WTC11 (cell line): ENCODE measurements at regions not wholly inside any gene's neighbourhood (a gene's known extent, or its start where the extent isn't known, plus 50 kb on each side); places are given as distances from the start of the nearest gene placed in this dataset.
"Not testable (repeated sequence)": the region's sequence is repeated elsewhere in the genome, so short reads cannot be mapped to it uniquely, and the experiment has no call there.

Experiments
- ATAC-seq: fragments of 200-7000 bp; cut with Tn5 transposase; 2 replicates; pipeline ENCODE4 v1.10.0; 2021; ENCODE audit warnings: mild to moderate bottlenecking, moderate library complexity
- CTCF ChIA-PET: fragments of 300-600 bp; sonication (Branson Sonifier 250); formaldehyde crosslinking; loops from one replicate; lab custom pipeline; 2021; ENCODE audit warnings: antibody characterized with exemption; lab: Charles Lee
- POLR2A ChIA-PET: fragments of 350-600 bp; sonication (Branson Sonifier 250); formaldehyde crosslinking; loops from one replicate; lab custom pipeline; 2021; ENCODE audit warnings: antibody characterized with exemption; lab: Charles Lee
- DNase-seq: peaks from one replicate; pipeline ENCODE4 v3.0.0; 2021; ENCODE audit warnings: low spot score
- H3K27ac Mint-ChIP-seq: 2 replicates; pipeline ENCODE4 v1.8.0; 2021; ENCODE audit warnings: mixed read lengths
- H3K27me3 Mint-ChIP-seq: 2 replicates; pipeline ENCODE4 v1.8.0; 2021; ENCODE audit warnings: low read depth, mild to moderate bottlenecking, moderate library complexity, mixed read lengths
- H3K36me3 Mint-ChIP-seq: 2 replicates; pipeline ENCODE4 v1.8.0; 2021; ENCODE audit warnings: mixed read lengths
- H3K4me1 Mint-ChIP-seq: 2 replicates; pipeline ENCODE4 v1.8.0; 2022; ENCODE audit warnings: mixed read lengths
- H3K4me3 Mint-ChIP-seq: 2 replicates; pipeline ENCODE4 v1.8.0; 2021; ENCODE audit warnings: mild to moderate bottlenecking, moderate library complexity, mixed read lengths
- H3K9me3 Mint-ChIP-seq: 2 replicates; pipeline ENCODE4 v1.8.0; 2021; ENCODE audit warnings: mixed read lengths
- AFF4 ChIP-seq: sonication (generic); formaldehyde crosslinking; IDR thresholded peaks from 2 replicates; pipeline ENCODE4 v1.8.1; 2023; ENCODE audit warnings: mild to moderate bottlenecking, missing genetic modification reagents, borderline replicate concordance
- ATF3 ChIP-seq: sonication (generic); formaldehyde crosslinking; conservative IDR thresholded peaks from 2 replicates; pipeline ENCODE4 v1.8.1; 2022; ENCODE audit warnings: mild to moderate bottlenecking, missing genetic modification reagents
- EMX1 ChIP-seq: fragments of 250-450 bp; sonication (Bioruptor Pico); IDR thresholded peaks from 2 replicates; pipeline ENCODE4 v1.8.0; 2021; ENCODE audit warnings: mild to moderate bottlenecking
- JUN ChIP-seq: sonication (generic); formaldehyde crosslinking; IDR thresholded peaks from 2 replicates; pipeline ENCODE4 v1.8.0; 2023; ENCODE audit warnings: mild to moderate bottlenecking, missing genetic modification reagents
- KAT7 ChIP-seq: sonication (generic); formaldehyde crosslinking; IDR thresholded peaks from 2 replicates; pipeline ENCODE4 v1.8.1; 2023; ENCODE audit warnings: missing genetic modification reagents, mild to moderate bottlenecking, borderline replicate concordance
- MAX ChIP-seq: sonication (generic); formaldehyde crosslinking; IDR thresholded peaks from 2 replicates; pipeline ENCODE4 v1.8.0; 2022; ENCODE audit warnings: mild to moderate bottlenecking, missing genetic modification reagents
- PRDM15 ChIP-seq: sonication (generic); formaldehyde crosslinking; IDR thresholded peaks from 2 replicates; pipeline ENCODE4 v1.8.0; 2022; ENCODE audit warnings: missing genetic modification reagents
- RELA ChIP-seq: sonication (generic); formaldehyde crosslinking; IDR thresholded peaks from 2 replicates; pipeline ENCODE4 v1.8.1; 2022; ENCODE audit warnings: missing genetic modification reagents, mild to moderate bottlenecking, borderline replicate concordance
- STAT6 ChIP-seq: sonication (generic); formaldehyde crosslinking; conservative IDR thresholded peaks from 2 replicates; pipeline ENCODE4 v1.8.1; 2023; ENCODE audit warnings: mild to moderate bottlenecking, low read depth, missing genetic modification reagents, moderate library complexity

GRCh38 chr12:131287938-131288764 is 334.4 kb downstream of the ADGRD1 start:
- no peaks in the 10 kb centered on the region for H3K27me3 Mint-ChIP-seq
- ATAC-seq: no peak
- CTCF ChIA-PET: no interaction called here

GRCh38 chr12:131288765-131289695 is 335.3 kb downstream of the ADGRD1 start:
- H3K4me3 Mint-ChIP-seq, CTCF ChIA-PET, POLR2A ChIA-PET, H3K27ac Mint-ChIP-seq, ATAC-seq, DNase-seq, H3K27me3 Mint-ChIP-seq, H3K9me3 Mint-ChIP-seq, H3K36me3 Mint-ChIP-seq, H3K4me1 Mint-ChIP-seq: not testable (repeated sequence)

More at GRCh38 chr12:131287938-131288764, 334.4 kb downstream of the ADGRD1 start:
- Mint-ChIP-seq H3K4me3 (no peak overlapping the region), H3K4me1 (peaks cover 8% of the 10 kb centered on the region), H3K27ac (no peak overlapping the region), H3K9me3 (peaks cover 5% of the 10 kb centered on the region; the same call in 1 of the 2 replicates), H3K36me3 (no peaks in the 10 kb centered on the region)
- TF ChIP-seq AFF4 (CRISPR knock-in tag): no peak
- no peak for TF ChIP-seq RELA (CRISPR knock-in tag)
- no peak for TF ChIP-seq ATF3
- TF ChIP-seq PRDM15 (CRISPR knock-in tag): no peak
- TF ChIP-seq MAX (CRISPR knock-in tag): no peak
- no peak for TF ChIP-seq KAT7 (CRISPR knock-in tag)
- no peak for TF ChIP-seq STAT6 (CRISPR knock-in tag)
- no peak for TF ChIP-seq EMX1
- TF ChIP-seq JUN: no peak
- POLR2A ChIA-PET: no interaction called here
- no peak for DNase-seq

- H3K9me3 Mint-ChIP-seq, POLR2A ChIA-PET, H3K36me3 Mint-ChIP-seq, H3K4me3 Mint-ChIP-seq, CTCF ChIA-PET, DNase-seq, H3K4me1 Mint-ChIP-seq, H3K27me3 Mint-ChIP-seq, ATAC-seq, H3K27ac Mint-ChIP-seq: not testable (repeated sequence)
Observed at GRCh38 chr12:131289807-131290206, 336.1 kb downstream of the ADGRD1 start.
